GM12891 (cell line): ENCODE measurements at regions not wholly inside any gene's neighbourhood (a gene's known extent, or its start where the extent isn't known, plus 50 kb on each side); places are given as distances from the start of the nearest gene placed in this dataset.

Experiments used
- POLR2A ChIP-seq: IDR thresholded peaks from 2 replicates; pipeline ENCODE4 v1.6.1; 2011; ENCODE audit warnings: low read depth, low read length, control low read depth
- POLR2AphosphoS5 ChIP-seq: IDR thresholded peaks from 2 replicates; pipeline ENCODE4 v1.6.1; 2011; ENCODE audit warnings: low read depth, low read length, control low read depth
- POU2F2 ChIP-seq: IDR thresholded peaks from 2 replicates; pipeline ENCODE4 v1.6.1; 2011; ENCODE audit warnings: low read depth, mild to moderate bottlenecking, control low read depth, low read length, moderate library complexity
- TAF1 ChIP-seq: IDR thresholded peaks from 2 replicates; pipeline ENCODE4 v1.6.1; 2011; ENCODE audit warnings: low read depth, low read length, control low read depth

DNA sequence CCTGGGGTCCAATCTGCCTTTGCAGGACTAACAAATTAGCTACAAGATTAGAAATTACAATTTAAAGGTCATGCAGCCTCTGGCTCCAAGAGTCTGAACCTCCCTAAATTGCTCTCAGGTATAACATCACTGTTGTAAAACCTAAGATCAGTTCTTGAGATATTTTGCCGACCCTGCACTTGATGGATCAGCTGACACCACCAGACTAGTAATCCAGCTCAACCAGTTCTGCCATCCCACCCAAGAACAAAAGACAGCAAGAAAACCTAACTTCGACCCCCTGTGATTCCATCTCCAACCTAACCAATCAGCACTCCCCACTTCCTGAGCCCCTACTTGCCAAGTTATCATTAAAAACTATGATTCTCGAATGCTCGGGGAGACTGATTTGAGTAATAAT, 323.0 kb upstream of the BOD1L1 start:
- TF ChIP-seq POLR2AphosphoS5 (no peak), TAF1 (no peak), POLR2A (no peak), POU2F2 (no peak)
